GM23338 (cell line): ENCODE measurements at regions not wholly inside any gene's neighbourhood (a gene's known extent, or its start where the extent isn't known, plus 50 kb on each side); places are given as distances from the start of the nearest gene placed in this dataset.

ENCODE experiments used
- ATAC-seq: fragments of 200-7000 bp; cut with Tn5 transposase; 3 replicates; pipeline ENCODE4 v1.9.1; 2020
- DNase-seq: peaks from one replicate; pipeline ENCODE4 v3.0.0-alpha.2; 2015; ENCODE audit warnings: low spot score
- H2AFZ ChIP-seq: fragments of 200-600 bp; sonication (generic); 2 replicates; pipeline ENCODE4 v1.8.0; 2016; ENCODE audit warnings: antibody characterized with exemption, mild to moderate bottlenecking, moderate library complexity
- H3F3A ChIP-seq: fragments of 200-600 bp; sonication (generic); replicated peaks from 2 replicates; pipeline ENCODE4 v1.8.0; 2017; ENCODE audit warnings: antibody characterized with exemption, mixed run types, low read depth
- H3K27ac ChIP-seq: fragments of 200-600 bp; sonication (generic); 2 replicates; pipeline ENCODE4 v1.6.1; 2016; ENCODE audit warnings: low read depth
- H3K27me3 ChIP-seq: fragments of 200-600 bp; sonication (generic); 2 replicates; pipeline ENCODE4 v1.8.0; 2016; ENCODE audit warnings: mild to moderate bottlenecking, mixed run types, moderate library complexity; ENCODE audit not compliant: insufficient read depth
- H3K36me3 ChIP-seq: fragments of 200-600 bp; sonication (generic); 2 replicates; pipeline ENCODE4 v1.8.0; 2016; ENCODE audit warnings: mild to moderate bottlenecking; ENCODE audit not compliant: insufficient read depth
- H3K4me1 ChIP-seq: fragments of 200-600 bp; sonication (generic); 2 replicates; pipeline ENCODE4 v1.8.0; 2016; ENCODE audit warnings: mild to moderate bottlenecking, moderate library complexity; ENCODE audit not compliant: insufficient read depth
- H3K4me2 ChIP-seq: fragments of 200-600 bp; sonication (generic); 2 replicates; pipeline ENCODE4 v1.7.1; 2017; ENCODE audit warnings: mixed run types
- H3K4me3 ChIP-seq: fragments of 200-600 bp; sonication (generic); 2 replicates; pipeline ENCODE4 v1.6.1; 2016; ENCODE audit warnings: mixed run types
- H3K79me2 ChIP-seq: fragments of 200-600 bp; sonication (generic); replicated peaks from 2 replicates; pipeline ENCODE4 v1.8.0; 2017; ENCODE audit warnings: mild to moderate bottlenecking; ENCODE audit not compliant: insufficient read depth
- H3K9me2 ChIP-seq: fragments of 200-600 bp; sonication (generic); 2 replicates; pipeline ENCODE4 v1.8.0; 2017; ENCODE audit not compliant: insufficient read depth
- H4K20me1 ChIP-seq: fragments of 200-600 bp; sonication (generic); replicated peaks from 2 replicates; pipeline ENCODE4 v1.8.0; 2017; ENCODE audit warnings: mild to moderate bottlenecking; ENCODE audit not compliant: insufficient read depth
- H3K27ac Mint-ChIP-seq: 2 replicates; pipeline ENCODE4 v1.8.0; 2020; ENCODE audit warnings: inconsistent platforms, mild to moderate bottlenecking, moderate library complexity, mixed read lengths
- H3K27me3 Mint-ChIP-seq: 3 replicates; pipeline ENCODE4 v1.8.0; 2022; ENCODE audit warnings: low read depth, mild to moderate bottlenecking, moderate library complexity, mixed read lengths, inconsistent platforms; ENCODE audit not compliant: insufficient read depth, poor library complexity
- H3K36me3 Mint-ChIP-seq: 3 replicates; pipeline ENCODE4 v1.8.0; 2021; ENCODE audit warnings: low read depth, mild to moderate bottlenecking, inconsistent platforms, moderate library complexity, mixed read lengths
- H3K4me1 Mint-ChIP-seq: 3 replicates; pipeline ENCODE4 v1.8.0; 2020; ENCODE audit warnings: mild to moderate bottlenecking, inconsistent platforms, mixed read lengths
- H3K4me3 Mint-ChIP-seq: 3 replicates; pipeline ENCODE4 v1.8.0; 2021; ENCODE audit warnings: moderate library complexity, mild to moderate bottlenecking, inconsistent platforms, mixed read lengths
- H3K9me3 Mint-ChIP-seq: 3 replicates; pipeline ENCODE4 v1.8.0; 2020; ENCODE audit warnings: moderate library complexity, mild to moderate bottlenecking, inconsistent platforms, mixed read lengths
- CREB1 ChIP-seq: fragments of 250-450 bp; sonication (Bioruptor Pico); IDR thresholded peaks from 2 replicates; pipeline ENCODE4 v1.5.0; 2020; ENCODE audit warnings: low read depth, mild to moderate bottlenecking, moderate library complexity
- CTCF ChIP-seq, 2 experiments: fragments of 200-600 bp in 1 of 2; sonication (generic) in 1 of 2; conservative IDR thresholded peaks; 2 replicates each; pipeline versions ENCODE4 v1.5.1 to v1.6.1; 2016 to 2017; ENCODE audit warnings: antibody characterized with exemption in 2 of 2, low read depth in 2 of 2, mild to moderate bottlenecking in 2 of 2, moderate library complexity in 1 of 2
- EZH2 ChIP-seq: fragments of 200-600 bp; sonication (generic); IDR thresholded peaks from one replicate; pipeline ENCODE4 v1.8.0; 2017; ENCODE audit warnings: antibody characterized with exemption, mild to moderate bottlenecking, low read depth; ENCODE audit not compliant: unreplicated experiment
- EZH2phosphoT487 ChIP-seq: fragments of 200-600 bp; sonication (generic); IDR thresholded peaks from one replicate; pipeline ENCODE4 v1.8.1; 2018; ENCODE audit warnings: antibody characterized with exemption; ENCODE audit not compliant: unreplicated experiment
- JUNB ChIP-seq: IDR thresholded peaks from one replicate; pipeline ENCODE4 v1.6.1; 2016; ENCODE audit warnings: antibody characterized with exemption; ENCODE audit not compliant: unreplicated experiment
- NANOG ChIP-seq: IDR thresholded peaks from 2 replicates; pipeline ENCODE4 v1.6.1; 2016; ENCODE audit warnings: antibody characterized with exemption, borderline replicate concordance
- POLR2AphosphoS5 ChIP-seq: IDR thresholded peaks from 2 replicates; pipeline ENCODE4 v1.6.1; 2016; ENCODE audit warnings: antibody characterized with exemption, low read depth
- STAT1 ChIP-seq: IDR thresholded peaks from one replicate; pipeline ENCODE4 v1.6.1; 2016; ENCODE audit warnings: antibody characterized with exemption; ENCODE audit not compliant: unreplicated experiment
- ZNF114 ChIP-seq: fragments of 250-450 bp; sonication (Bioruptor Pico); IDR thresholded peaks from 2 replicates; pipeline ENCODE4 v1.5.0; 2020; ENCODE audit warnings: mild to moderate bottlenecking, moderate library complexity
- ZNF331 ChIP-seq: fragments of 250-450 bp; sonication (Bioruptor Pico); IDR thresholded peaks from 2 replicates; pipeline ENCODE4 v1.5.0; 2020; ENCODE audit warnings: low read depth, mild to moderate bottlenecking, moderate library complexity
- ZNF462 ChIP-seq: fragments of 250-450 bp; sonication (Bioruptor Pico); IDR thresholded peaks from 2 replicates; pipeline ENCODE4 v1.5.0; 2020; ENCODE audit warnings: mild to moderate bottlenecking, moderate library complexity
- TF ChIP-seq, protein P1 (sequence below): IDR thresholded peaks from one replicate; pipeline ENCODE4 v1.6.1; 2018; ENCODE audit warnings: antibody characterized with exemption; ENCODE audit not compliant: unreplicated experiment
- TF ChIP-seq, protein P2 (sequence below): IDR thresholded peaks from 2 replicates; pipeline ENCODE4 v1.6.1; 2016; ENCODE audit warnings: antibody characterized with exemption

GRCh38 chr3:76942101-76942500 lies 97.8 kb upstream of the ROBO2 start:
- H3K4me1 ChIP-seq, result peaks cover 22% of the 10 kb centered on the region; the same call in 1 of the 2 replicates
- no peak overlapping the region for H3K27ac ChIP-seq
- H3K9me2 ChIP-seq, result no peaks in the 10 kb centered on the region
- H3K27me3 Mint-ChIP-seq, result peaks cover 2% of the 10 kb centered on the region
- no peak overlapping the region for H3K4me2 ChIP-seq
- H3K36me3 Mint-ChIP-seq, result peaks cover 3% of the 10 kb centered on the region; the same call in 1 of the 3 replicates
- H3K4me1 Mint-ChIP-seq, result peaks cover 19% of the 10 kb centered on the region
- H3K27me3 ChIP-seq, result no peaks in the 10 kb centered on the region
- H4K20me1 ChIP-seq, result no peaks in the 10 kb centered on the region
- H3F3A ChIP-seq, result no peaks in the 10 kb centered on the region
- no peak overlapping the region for H3K4me3 ChIP-seq
- peaks cover 3% of the 10 kb centered on the region; the same call in 1 of the 3 replicates for H3K9me3 Mint-ChIP-seq
- H3K27ac Mint-ChIP-seq, result 0 out of 2 replicates have a peak overlapping the region, but pooled peaks have one; percentile 9
- ATAC-seq, result no peak
- no peaks in the 10 kb centered on the region for H3K79me2 ChIP-seq
- H3K36me3 ChIP-seq, result no peaks in the 10 kb centered on the region
- no peak overlapping the region for H2AFZ ChIP-seq
- TF ChIP-seq, protein P1, sequence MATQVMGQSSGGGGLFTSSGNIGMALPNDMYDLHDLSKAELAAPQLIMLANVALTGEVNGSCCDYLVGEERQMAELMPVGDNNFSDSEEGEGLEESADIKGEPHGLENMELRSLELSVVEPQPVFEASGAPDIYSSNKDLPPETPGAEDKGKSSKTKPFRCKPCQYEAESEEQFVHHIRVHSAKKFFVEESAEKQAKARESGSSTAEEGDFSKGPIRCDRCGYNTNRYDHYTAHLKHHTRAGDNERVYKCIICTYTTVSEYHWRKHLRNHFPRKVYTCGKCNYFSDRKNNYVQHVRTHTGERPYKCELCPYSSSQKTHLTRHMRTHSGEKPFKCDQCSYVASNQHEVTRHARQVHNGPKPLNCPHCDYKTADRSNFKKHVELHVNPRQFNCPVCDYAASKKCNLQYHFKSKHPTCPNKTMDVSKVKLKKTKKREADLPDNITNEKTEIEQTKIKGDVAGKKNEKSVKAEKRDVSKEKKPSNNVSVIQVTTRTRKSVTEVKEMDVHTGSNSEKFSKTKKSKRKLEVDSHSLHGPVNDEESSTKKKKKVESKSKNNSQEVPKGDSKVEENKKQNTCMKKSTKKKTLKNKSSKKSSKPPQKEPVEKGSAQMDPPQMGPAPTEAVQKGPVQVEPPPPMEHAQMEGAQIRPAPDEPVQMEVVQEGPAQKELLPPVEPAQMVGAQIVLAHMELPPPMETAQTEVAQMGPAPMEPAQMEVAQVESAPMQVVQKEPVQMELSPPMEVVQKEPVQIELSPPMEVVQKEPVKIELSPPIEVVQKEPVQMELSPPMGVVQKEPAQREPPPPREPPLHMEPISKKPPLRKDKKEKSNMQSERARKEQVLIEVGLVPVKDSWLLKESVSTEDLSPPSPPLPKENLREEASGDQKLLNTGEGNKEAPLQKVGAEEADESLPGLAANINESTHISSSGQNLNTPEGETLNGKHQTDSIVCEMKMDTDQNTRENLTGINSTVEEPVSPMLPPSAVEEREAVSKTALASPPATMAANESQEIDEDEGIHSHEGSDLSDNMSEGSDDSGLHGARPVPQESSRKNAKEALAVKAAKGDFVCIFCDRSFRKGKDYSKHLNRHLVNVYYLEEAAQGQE, result no peak
- TF ChIP-seq EZH2, result no peak
- no peak for TF ChIP-seq NANOG
- no peak for TF ChIP-seq CREB1 (CRISPR knock-in tag)
- no peak for TF ChIP-seq JUNB
- no peak for TF ChIP-seq ZNF462 (CRISPR knock-in tag)
- no peak for TF ChIP-seq CTCF (conservative IDR thresholded peaks at IDR 0.05; ENCODE audit: low read depth in 2 of 2)
- no peak for TF ChIP-seq ZNF114
- TF ChIP-seq EZH2phosphoT487, result no peak
- TF ChIP-seq, protein P2, sequence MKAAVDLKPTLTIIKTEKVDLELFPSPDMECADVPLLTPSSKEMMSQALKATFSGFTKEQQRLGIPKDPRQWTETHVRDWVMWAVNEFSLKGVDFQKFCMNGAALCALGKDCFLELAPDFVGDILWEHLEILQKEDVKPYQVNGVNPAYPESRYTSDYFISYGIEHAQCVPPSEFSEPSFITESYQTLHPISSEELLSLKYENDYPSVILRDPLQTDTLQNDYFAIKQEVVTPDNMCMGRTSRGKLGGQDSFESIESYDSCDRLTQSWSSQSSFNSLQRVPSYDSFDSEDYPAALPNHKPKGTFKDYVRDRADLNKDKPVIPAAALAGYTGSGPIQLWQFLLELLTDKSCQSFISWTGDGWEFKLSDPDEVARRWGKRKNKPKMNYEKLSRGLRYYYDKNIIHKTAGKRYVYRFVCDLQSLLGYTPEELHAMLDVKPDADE, result no peak
- TF ChIP-seq POLR2AphosphoS5, result no peak
- TF ChIP-seq ZNF331 (CRISPR knock-in tag), result no peak
- TF ChIP-seq STAT1, result no peak
- H3K4me3 Mint-ChIP-seq, result no peak overlapping the region
- DNase-seq, result no peak
